ENCODE measurements at regions not wholly inside any gene's neighbourhood (a gene's known extent, or its start where the extent isn't known, plus 50 kb on each side); places are given as distances from the start of the nearest gene placed in this dataset.

- DNase-seq (ENCODE audit: low read depth, low spot score) = no peak
- intact Hi-C loops (cut with micrococcal nuclease; ENCODE audit: unreplicated experiment) (no loop called here), in situ Hi-C loops (cut with HindIII; ENCODE audit: low pct_unique_long_range_greater_than_20kb, low sequenced_read_pairs) (no loop called here)
- CTCF ChIA-PET = no interaction called here
- POLR2A ChIA-PET = no interaction called here
- no peak overlapping the region for H3K27ac ChIP-seq (ENCODE audit: low read length)
- TF ChIP-seq POLR2AphosphoS5 (IDR thresholded peaks at IDR 0.05; ENCODE audit: low read depth, low read length) (no peak), SIN3A (IDR thresholded peaks at IDR 0.05; ENCODE audit: borderline replicate concordance, insufficient read depth, low read depth, low read length) (no peak)
- no peaks in the 10 kb centered on the region for H3K9me3 ChIP-seq (ENCODE audit: control insufficient read depth, insufficient read depth, low read depth, low read length)
- BruUV-seq (replicated peaks) = no TSS peak
- H3K27me3 ChIP-seq (ENCODE audit: control insufficient read depth, insufficient read depth, low read length) = no peaks in the 10 kb centered on the region
- H3K4me3 ChIP-seq (ENCODE audit: low read depth in 2 of 2, low read length in 2 of 2) = no peak overlapping the region
- no peaks in the 10 kb centered on the region for H3K4me1 ChIP-seq (ENCODE audit: control insufficient read depth, insufficient read depth, low read length)
- ATAC-seq = no peak
- H3K36me3 ChIP-seq (ENCODE audit: control insufficient read depth, insufficient read depth, low read length) = no peaks in the 10 kb centered on the region
These were observed 625.2 kb upstream of the NCAM2 start for GRCh38 chr21:20373031-20373430.

GRCh38 chr21:20377250-20377649 lies 621.0 kb upstream of the NCAM2 start:
- BruUV-seq (replicated peaks) = no TSS peak
- TF ChIP-seq POLR2AphosphoS5 (IDR thresholded peaks at IDR 0.05; ENCODE audit: low read depth, low read length) (no peak), CTCF (IDR thresholded peaks at IDR 0.05) (no peak), SIN3A (IDR thresholded peaks at IDR 0.05; ENCODE audit: borderline replicate concordance, insufficient read depth, low read depth, low read length) (no peak), TCF7L2 (IDR thresholded peaks at IDR 0.05; ENCODE audit: low read depth, low read length) (no peak), REST (IDR thresholded peaks at IDR 0.05; ENCODE audit: insufficient read depth in 1 of 2, low read depth in 2 of 2, low read length in 1 of 2) (no peak)
- Histone ChIP-seq H3K9me3 (ENCODE audit: control insufficient read depth, insufficient read depth, low read depth, low read length) (no peaks in the 10 kb centered on the region), H3K36me3 (ENCODE audit: control insufficient read depth, insufficient read depth, low read length) (no peaks in the 10 kb centered on the region), H3K4me1 (ENCODE audit: control insufficient read depth, insufficient read depth, low read length) (no peaks in the 10 kb centered on the region), H3K4me3 (ENCODE audit: low read depth in 2 of 2, low read length in 2 of 2) (no peak overlapping the region), H3K27ac (ENCODE audit: low read length) (no peak overlapping the region), H3K27me3 (ENCODE audit: control insufficient read depth, insufficient read depth, low read length) (no peaks in the 10 kb centered on the region)
- no peak for DNase-seq (ENCODE audit: low read depth, low spot score)
- no peak for ATAC-seq
- POLR2A ChIA-PET = no interaction called here
- CTCF ChIA-PET = no interaction called here
- in situ Hi-C loops (cut with HindIII; ENCODE audit: low pct_unique_long_range_greater_than_20kb, low sequenced_read_pairs) (no loop called here), intact Hi-C loops (cut with micrococcal nuclease; ENCODE audit: unreplicated experiment) (no loop called here)

GRCh38 chr21:20388400-20388799 lies 609.8 kb upstream of the NCAM2 start:
- no peaks in the 10 kb centered on the region for H3K9me3 ChIP-seq (ENCODE audit: control insufficient read depth, insufficient read depth, low read depth, low read length)
- ChIA-PET CTCF (no interaction called here), POLR2A (no interaction called here)
- TF ChIP-seq SIN3A (IDR thresholded peaks at IDR 0.05; ENCODE audit: borderline replicate concordance, insufficient read depth, low read depth, low read length) (no peak), POLR2AphosphoS5 (IDR thresholded peaks at IDR 0.05; ENCODE audit: low read depth, low read length) (no peak), TCF7L2 (IDR thresholded peaks at IDR 0.05; ENCODE audit: low read depth, low read length) (no peak), REST (IDR thresholded peaks at IDR 0.05; ENCODE audit: insufficient read depth in 1 of 2, low read depth in 2 of 2, low read length in 1 of 2) (no peak), CTCF (IDR thresholded peaks at IDR 0.05) (no peak)
- ATAC-seq (no peak), DNase-seq (ENCODE audit: low read depth, low spot score) (no peak)
- in situ Hi-C loops (cut with HindIII; ENCODE audit: low pct_unique_long_range_greater_than_20kb, low sequenced_read_pairs) = no loop called here
- no TSS peak for BruUV-seq (replicated peaks)
- no peaks in the 10 kb centered on the region for H3K4me1 ChIP-seq (ENCODE audit: control insufficient read depth, insufficient read depth, low read length)
- H3K36me3 ChIP-seq (ENCODE audit: control insufficient read depth, insufficient read depth, low read length) = no peaks in the 10 kb centered on the region
- no peak overlapping the region for H3K4me3 ChIP-seq (ENCODE audit: low read depth in 2 of 2, low read length in 2 of 2)
- intact Hi-C loops (cut with micrococcal nuclease; ENCODE audit: unreplicated experiment) = no loop called here
- no peak overlapping the region for H3K27ac ChIP-seq (ENCODE audit: low read length)
- no peaks in the 10 kb centered on the region for H3K27me3 ChIP-seq (ENCODE audit: control insufficient read depth, insufficient read depth, low read length)
